ENCODE measurements at regions not wholly inside any gene's neighbourhood (a gene's known extent, or its start where the extent isn't known, plus 50 kb on each side); places are given as distances from the start of the nearest gene placed in this dataset.
"Not testable (repeated sequence)": the region's sequence is repeated elsewhere in the genome, so short reads cannot be mapped to it uniquely, and the experiment has no call there.

DNA sequence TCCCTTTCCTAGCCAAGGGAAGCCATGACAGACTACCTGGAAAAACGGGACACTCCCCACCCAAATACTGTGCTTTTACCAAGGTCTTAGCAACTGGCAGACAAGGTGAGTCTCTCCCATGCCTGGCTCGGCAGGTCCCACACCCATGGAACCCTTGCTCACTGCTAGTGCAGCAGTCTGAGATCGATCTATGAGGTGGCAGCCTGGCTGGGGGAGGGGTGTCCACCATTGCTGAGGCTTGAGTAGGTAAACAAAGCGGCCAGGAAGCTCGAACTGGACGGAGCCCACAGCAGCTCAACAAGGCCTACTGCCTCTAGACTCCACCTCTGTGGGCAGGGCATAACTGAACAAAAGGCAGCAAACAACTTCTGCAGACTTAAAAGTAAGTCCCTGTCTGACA is 104.4 kb upstream of the GRB10 start:
- not testable (repeated sequence) for TF ChIP-seq POLR2AphosphoS5 (IDR thresholded peaks at IDR 0.05; ENCODE audit: low read depth, low read length); CBX3 (IDR thresholded peaks at IDR 0.05; ENCODE audit: low read depth); EZH2phosphoT487 (IDR thresholded peaks at IDR 0.05; ENCODE audit: borderline replicate concordance)
- TF ChIP-seq, protein P1, sequence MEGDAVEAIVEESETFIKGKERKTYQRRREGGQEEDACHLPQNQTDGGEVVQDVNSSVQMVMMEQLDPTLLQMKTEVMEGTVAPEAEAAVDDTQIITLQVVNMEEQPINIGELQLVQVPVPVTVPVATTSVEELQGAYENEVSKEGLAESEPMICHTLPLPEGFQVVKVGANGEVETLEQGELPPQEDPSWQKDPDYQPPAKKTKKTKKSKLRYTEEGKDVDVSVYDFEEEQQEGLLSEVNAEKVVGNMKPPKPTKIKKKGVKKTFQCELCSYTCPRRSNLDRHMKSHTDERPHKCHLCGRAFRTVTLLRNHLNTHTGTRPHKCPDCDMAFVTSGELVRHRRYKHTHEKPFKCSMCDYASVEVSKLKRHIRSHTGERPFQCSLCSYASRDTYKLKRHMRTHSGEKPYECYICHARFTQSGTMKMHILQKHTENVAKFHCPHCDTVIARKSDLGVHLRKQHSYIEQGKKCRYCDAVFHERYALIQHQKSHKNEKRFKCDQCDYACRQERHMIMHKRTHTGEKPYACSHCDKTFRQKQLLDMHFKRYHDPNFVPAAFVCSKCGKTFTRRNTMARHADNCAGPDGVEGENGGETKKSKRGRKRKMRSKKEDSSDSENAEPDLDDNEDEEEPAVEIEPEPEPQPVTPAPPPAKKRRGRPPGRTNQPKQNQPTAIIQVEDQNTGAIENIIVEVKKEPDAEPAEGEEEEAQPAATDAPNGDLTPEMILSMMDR (IDR thresholded peaks at IDR 0.05 in 2 of 3, conservative IDR thresholded peaks at IDR 0.05 in 1 of 3; ENCODE audit: borderline replicate concordance in 1 of 3, insufficient read depth in 1 of 3, low read depth in 2 of 3, low read length in 2 of 3) = not testable (repeated sequence)
